ENCODE measurements at regions not wholly inside any gene's neighbourhood (a gene's known extent, or its start where the extent isn't known, plus 50 kb on each side); places are given as distances from the start of the nearest gene placed in this dataset.

GRCh38 chr3:55180161-55180560 lies 252.3 kb upstream of the LRTM1 start:
- BruUV-seq (replicated peaks): no TSS peak
- no peaks in the 10 kb centered on the region for H3K4me1 ChIP-seq (replicated peaks in 1 of 2; ENCODE audit: control insufficient read depth in 2 of 2, insufficient read depth in 2 of 2, low read length in 2 of 2)
- H3K9me3 ChIP-seq (replicated peaks; ENCODE audit: control insufficient read depth, insufficient read depth, low read depth, low read length): no peaks in the 10 kb centered on the region
- FAIRE-seq (no peak), DNase-seq (ENCODE audit: extremely low read depth in 1 of 4, low spot score in 3 of 4) (no peak), ATAC-seq (no peak)
- H3K36me3 ChIP-seq (ENCODE audit: control insufficient read depth, insufficient read depth, low read length): no peaks in the 10 kb centered on the region
- in situ Hi-C loops (cut with MboI) (no loop called here), intact Hi-C loops (cut with micrococcal nuclease) (loop anchor here (5.0 kb wide), 2 partner anchors 228 to 753 kb away; no protein-coding TSS in a partner anchor)
- no peak overlapping the region for H2AFZ ChIP-seq (ENCODE audit: low read depth, low read length)
- H3K4me3 ChIP-seq: no peak overlapping the region
- no peaks in the 10 kb centered on the region for H3K79me2 ChIP-seq (ENCODE audit: control insufficient read depth, insufficient read depth, low read length)
- H3K9me1 ChIP-seq (ENCODE audit: control insufficient read depth, insufficient read depth, low read length): no peaks in the 10 kb centered on the region
- ChIA-PET POLR2A (no interaction called here), CTCF (ENCODE audit: low intra/inter-chr PET ratio) (no interaction called here)
- H3K4me2 ChIP-seq (ENCODE audit: insufficient read depth, low read length): no peak overlapping the region
- TF ChIP-seq SAFB2 (IDR thresholded peaks at IDR 0.05; ENCODE audit: borderline replicate concordance, low read depth, low read length, severe bottlenecking) (no peak), MAFF (IDR thresholded peaks at IDR 0.05; ENCODE audit: low read length) (no peak), SREBF1 (IDR thresholded peaks at IDR 0.05; ENCODE audit: borderline replicate concordance, low read depth, low read length) (no peak), LARP7 (IDR thresholded peaks at IDR 0.05) (no peak), THRAP3 (IDR thresholded peaks at IDR 0.05; ENCODE audit: borderline replicate concordance) (no peak), ZNF699 (CRISPR knock-in tag; IDR thresholded peaks at IDR 0.05; ENCODE audit: insufficient replicate concordance) (no peak)
- no peak overlapping the region for H3K27ac ChIP-seq (ENCODE audit: extremely low read depth, low read depth, low read length)
- no peak overlapping the region for H3K9ac ChIP-seq (ENCODE audit: insufficient read depth in 1 of 2, low read depth in 2 of 2, low read length in 2 of 2)
- H3K27me3 ChIP-seq (ENCODE audit: control insufficient read depth in 2 of 2, insufficient read depth in 2 of 2, low read length in 2 of 2): no peaks in the 10 kb centered on the region
- 0% methylated on average over 3 of the region's 3 CpGs for WGBS (ENCODE audit: insufficient coverage, low coverage, missing lambda C conversion rate)
- no peaks in the 10 kb centered on the region for H4K20me1 ChIP-seq (replicated peaks; ENCODE audit: control insufficient read depth, insufficient read depth, low read length)

GRCh38 chr3:55178336-55178735 lies 250.5 kb upstream of the LRTM1 start:
- Histone ChIP-seq H4K20me1 (replicated peaks; ENCODE audit: control insufficient read depth, insufficient read depth, low read length) (no peaks in the 10 kb centered on the region), H3K9ac (ENCODE audit: insufficient read depth in 1 of 2, low read depth in 2 of 2, low read length in 2 of 2) (no peak overlapping the region), H3K4me3 (no peak overlapping the region), H3K4me1 (replicated peaks in 1 of 2; ENCODE audit: control insufficient read depth in 2 of 2, insufficient read depth in 2 of 2, low read length in 2 of 2) (no peaks in the 10 kb centered on the region), H3K9me3 (replicated peaks; ENCODE audit: control insufficient read depth, insufficient read depth, low read depth, low read length) (no peaks in the 10 kb centered on the region), H3K27me3 (ENCODE audit: control insufficient read depth in 2 of 2, insufficient read depth in 2 of 2, low read length in 2 of 2) (no peaks in the 10 kb centered on the region), H2AFZ (ENCODE audit: low read depth, low read length) (no peak overlapping the region), H3K27ac (ENCODE audit: extremely low read depth, low read depth, low read length) (no peak overlapping the region), H3K79me2 (ENCODE audit: control insufficient read depth, insufficient read depth, low read length) (no peaks in the 10 kb centered on the region), H3K4me2 (ENCODE audit: insufficient read depth, low read length) (no peak overlapping the region), H3K36me3 (ENCODE audit: control insufficient read depth, insufficient read depth, low read length) (no peaks in the 10 kb centered on the region), H3K9me1 (ENCODE audit: control insufficient read depth, insufficient read depth, low read length) (no peaks in the 10 kb centered on the region)
- FAIRE-seq: no peak
- in situ Hi-C loops (cut with MboI) (no loop called here), intact Hi-C loops (cut with micrococcal nuclease) (no loop called here)
- no peak for DNase-seq (ENCODE audit: extremely low read depth in 1 of 4, low spot score in 3 of 4)
- ATAC-seq: no peak
- ChIA-PET CTCF (ENCODE audit: low intra/inter-chr PET ratio) (no interaction called here), POLR2A (no interaction called here)
- BruUV-seq (replicated peaks): no TSS peak
- 0% methylated on average over 3 of the region's 3 CpGs for WGBS (ENCODE audit: insufficient coverage, low coverage, missing lambda C conversion rate)
- TF ChIP-seq SETDB1 (IDR thresholded peaks at IDR 0.05; ENCODE audit: low read length) (no peak), ZKSCAN3 (CRISPR knock-in tag; IDR thresholded peaks at IDR 0.05) (no peak), HES1 (IDR thresholded peaks at IDR 0.05; ENCODE audit: low read depth) (no peak), ZNF316 (IDR thresholded peaks at IDR 0.05) (peak; percentile 33; the same call in 1 of the 2 replicates)
